H9 (cell line): ENCODE measurements at regions not wholly inside any gene's neighbourhood (a gene's known extent, or its start where the extent isn't known, plus 50 kb on each side); places are given as distances from the start of the nearest gene placed in this dataset.

Source experiments
- DNase-seq: peaks from one replicate; pipeline ENCODE4 v3.0.0-alpha.2; 2017
- H2AFZ ChIP-seq: one replicate; pipeline ENCODE4 v1.6.1; 2013; ENCODE audit warnings: mild to moderate bottlenecking, low read length, control low read depth, moderate library complexity
- H2AK5ac ChIP-seq: 2 replicates; pipeline ENCODE4 v1.6.1; 2013; ENCODE audit warnings: low read length, control low read depth, mixed read lengths; ENCODE audit not compliant: insufficient read length
- H2BK120ac ChIP-seq: one replicate; pipeline ENCODE4 v1.6.1; 2013; ENCODE audit warnings: low read depth, mild to moderate bottlenecking, low read length, control low read depth, inconsistent platforms; ENCODE audit not compliant: poor library complexity, severe bottlenecking
- H2BK12ac ChIP-seq: 2 replicates; pipeline ENCODE4 v1.6.1; 2013; ENCODE audit warnings: low read length, control low read depth, mixed read lengths, low read depth; ENCODE audit not compliant: insufficient read length
- H2BK15ac ChIP-seq: 2 replicates; pipeline ENCODE4 v1.6.1; 2013; ENCODE audit warnings: low read depth, low read length, control low read depth
- H2BK20ac ChIP-seq: one replicate; pipeline ENCODE4 v1.6.1; 2013; ENCODE audit warnings: low read depth, mild to moderate bottlenecking, low read length, control low read depth, inconsistent platforms; ENCODE audit not compliant: poor library complexity, severe bottlenecking
- H2BK5ac ChIP-seq: 2 replicates; pipeline ENCODE4 v1.6.1; 2013; ENCODE audit warnings: low read length, control low read depth, mixed read lengths; ENCODE audit not compliant: insufficient read length
- H3K14ac ChIP-seq: 2 replicates; pipeline ENCODE4 v1.6.1; 2013; ENCODE audit warnings: low read length, control low read depth; ENCODE audit not compliant: insufficient read depth
- H3K18ac ChIP-seq: 2 replicates; pipeline ENCODE4 v1.6.1; 2013; ENCODE audit warnings: low read depth, mild to moderate bottlenecking, mixed read lengths, low read length, control low read depth; ENCODE audit not compliant: insufficient read length
- H3K23ac ChIP-seq: 2 replicates; pipeline ENCODE4 v1.6.1; 2013; ENCODE audit warnings: low read length, control low read depth, mixed read lengths, low read depth; ENCODE audit not compliant: insufficient read length
- H3K23me2 ChIP-seq: 2 replicates; pipeline ENCODE4 v1.6.1; 2013; ENCODE audit warnings: low read depth, mild to moderate bottlenecking, mixed read lengths, low read length, control low read depth; ENCODE audit not compliant: insufficient read length, poor library complexity, severe bottlenecking
- H3K27ac ChIP-seq: 2 replicates; pipeline ENCODE4 v1.5.1; 2013; ENCODE audit warnings: low read length, control low read depth, mixed read lengths, low read depth; ENCODE audit not compliant: insufficient read length
- H3K27me3 ChIP-seq: 2 replicates; pipeline ENCODE4 v1.6.1; 2013; ENCODE audit warnings: low read length, control low read depth, inconsistent platforms; ENCODE audit not compliant: insufficient read depth
- H3K4ac ChIP-seq: 2 replicates; pipeline ENCODE4 v1.6.1; 2013; ENCODE audit warnings: low read depth, mild to moderate bottlenecking, control low read depth, inconsistent platforms, low read length, moderate library complexity
- H3K4me1 ChIP-seq: 2 replicates; pipeline ENCODE4 v1.6.1; 2013; ENCODE audit warnings: low read length, control low read depth, inconsistent platforms; ENCODE audit not compliant: insufficient read depth
- H3K4me2 ChIP-seq: 2 replicates; pipeline ENCODE4 v1.6.1; 2013; ENCODE audit warnings: low read length, control low read depth, mixed read lengths; ENCODE audit not compliant: insufficient read length, insufficient read depth
- H3K56ac ChIP-seq: 2 replicates; pipeline ENCODE4 v1.6.1; 2013; ENCODE audit warnings: low read depth, mild to moderate bottlenecking, mixed read lengths, low read length, control low read depth; ENCODE audit not compliant: insufficient read length
- H3K79me1 ChIP-seq: 2 replicates; pipeline ENCODE4 v1.6.1; 2013; ENCODE audit warnings: low read depth, mild to moderate bottlenecking, moderate library complexity, low read length, control low read depth, inconsistent platforms; ENCODE audit not compliant: insufficient read depth, poor library complexity, severe bottlenecking
- H3K79me2 ChIP-seq: 2 replicates; pipeline ENCODE4 v1.6.1; 2013; ENCODE audit warnings: low read length, control low read depth, inconsistent platforms; ENCODE audit not compliant: insufficient read depth
- H3K9ac ChIP-seq: 2 replicates; pipeline ENCODE4 v1.6.1; 2013; ENCODE audit warnings: low read length, control low read depth, mixed read lengths; ENCODE audit not compliant: insufficient read length; ENCODE audit errors: extremely low read depth
- H3K9me3 ChIP-seq: one replicate; pipeline ENCODE4 v1.6.1; 2013; ENCODE audit warnings: low read depth, low read length, inconsistent platforms; ENCODE audit not compliant: control insufficient read depth
- H3T11ph ChIP-seq: one replicate; pipeline ENCODE4 v1.6.1; 2013; ENCODE audit warnings: mild to moderate bottlenecking, low read length, control low read depth, inconsistent platforms
- H4K20me1 ChIP-seq: one replicate; pipeline ENCODE4 v1.6.1; 2013; ENCODE audit not compliant: control insufficient read depth, insufficient read length, insufficient read depth
- H4K5ac ChIP-seq: 2 replicates; pipeline ENCODE4 v1.6.1; 2013; ENCODE audit warnings: low read depth, mild to moderate bottlenecking, mixed read lengths, low read length, control low read depth; ENCODE audit not compliant: insufficient read length
- H4K8ac ChIP-seq: replicated peaks from 2 replicates; pipeline ENCODE4 v1.6.1; 2013; ENCODE audit warnings: low read length, control low read depth, mixed read lengths, low read depth; ENCODE audit not compliant: insufficient read length
- H4K91ac ChIP-seq: 2 replicates; pipeline ENCODE4 v1.6.1; 2013; ENCODE audit warnings: low read depth, mild to moderate bottlenecking, moderate library complexity, mixed read lengths, low read length, control low read depth; ENCODE audit not compliant: insufficient read length
- H3K27ac Mint-ChIP-seq, 3 experiments: 2 replicates in 2 of 3; 3 replicates in 1 of 3; pipeline ENCODE4 v1.8.0; 2020 to 2021; ENCODE audit warnings: mixed read lengths in 3 of 3, mild to moderate bottlenecking in 1 of 3, moderate library complexity in 1 of 3
- H3K27me3 Mint-ChIP-seq: 2 replicates; pipeline ENCODE4 v1.8.0; 2021; ENCODE audit warnings: low read depth, mild to moderate bottlenecking, moderate library complexity, mixed read lengths
- H3K36me3 Mint-ChIP-seq, 3 experiments: 2 replicates in 2 of 3; 3 replicates in 1 of 3; pipeline ENCODE4 v1.8.0; 2020 to 2021; ENCODE audit warnings: low read depth in 3 of 3, mixed read lengths in 3 of 3; ENCODE audit not compliant: insufficient read depth in 1 of 3
- H3K4me1 Mint-ChIP-seq, 2 experiments: 2 replicates each; pipeline ENCODE4 v1.8.0; 2020; ENCODE audit warnings: mixed read lengths in 2 of 2
- H3K4me3 Mint-ChIP-seq, 2 experiments: 2 replicates in 1 of 2; 3 replicates in 1 of 2; pipeline ENCODE4 v1.8.0; 2020 to 2021; ENCODE audit warnings: mild to moderate bottlenecking in 2 of 2, mixed read lengths in 2 of 2, moderate library complexity in 1 of 2
- H3K9me3 Mint-ChIP-seq, 2 experiments: 2 replicates in 1 of 2; 3 replicates in 1 of 2; pipeline ENCODE4 v1.8.0; 2020; ENCODE audit warnings: mild to moderate bottlenecking in 2 of 2, mixed read lengths in 2 of 2, moderate library complexity in 1 of 2
- CTCF ChIP-seq: fragments of 200-600 bp; sonication (generic); conservative IDR thresholded peaks from 3 replicates; pipeline ENCODE4 v1.8.0; 2021; ENCODE audit warnings: antibody characterized with exemption, mild to moderate bottlenecking
- WGBS: extraction: QIAGEN DNeasy Blood & Tissue Kit; methylation state at CpG from one replicate; pipeline ENCODE4 v1.1.7; 2013; ENCODE audit warnings: missing lambda C conversion rate, low lambda C conversion rate, mixed read lengths; ENCODE audit not compliant: insufficient read length; ENCODE audit errors: extremely low coverage; 5-methylcytosine and 5-hydroxymethylcytosine counted together

GRCh38 chr15:94626949-94627348 lies 395.6 kb downstream of the MCTP2 start:
- H3K4me2 ChIP-seq, result no peak overlapping the region
- Mint-ChIP-seq H3K36me3 (no peaks in the 10 kb centered on the region), H3K4me1 (no peaks in the 10 kb centered on the region), H3K9me3 (no peaks in the 10 kb centered on the region; a peak in 1 of 5 replicates), H3K27me3 (no peaks in the 10 kb centered on the region), H3K4me3 (no peak overlapping the region), H3K27ac (no peak overlapping the region)
- H2AK5ac ChIP-seq, result no peak overlapping the region
- H3K56ac ChIP-seq, result no peak overlapping the region
- WGBS, result no CpG with 5 or more reads among the region's 3 CpGs
- no peak overlapping the region for H3K4ac ChIP-seq
- no peak overlapping the region for H3K23ac ChIP-seq
- no peak overlapping the region for H3K9ac ChIP-seq
- no peaks in the 10 kb centered on the region for H3K27me3 ChIP-seq
- no peak overlapping the region for H3K27ac ChIP-seq
- H2BK120ac ChIP-seq, result no peak overlapping the region
- no peak overlapping the region for H2BK15ac ChIP-seq
- no peak overlapping the region for H3K18ac ChIP-seq
- H4K5ac ChIP-seq, result no peak overlapping the region
- no peak overlapping the region for H4K91ac ChIP-seq
- no peak overlapping the region for H2BK20ac ChIP-seq
- H3K4me1 ChIP-seq, result no peaks in the 10 kb centered on the region
- H2AFZ ChIP-seq, result no peak overlapping the region
- no peak overlapping the region for H3T11ph ChIP-seq
- H3K9me3 ChIP-seq, result no peaks in the 10 kb centered on the region
- H3K14ac ChIP-seq, result no peak overlapping the region
- H4K20me1 ChIP-seq, result no peaks in the 10 kb centered on the region
- H2BK5ac ChIP-seq, result no peak overlapping the region
- H4K8ac ChIP-seq, result no peak overlapping the region
- DNase-seq, result no peak
- TF ChIP-seq CTCF, result no peak
- no peaks in the 10 kb centered on the region for H3K79me1 ChIP-seq
- H3K23me2 ChIP-seq, result no peaks in the 10 kb centered on the region
- H2BK12ac ChIP-seq, result no peak overlapping the region
- H3K79me2 ChIP-seq, result no peaks in the 10 kb centered on the region
